ENCODE measurements at regions not wholly inside any gene's neighbourhood (a gene's known extent, or its start where the extent isn't known, plus 50 kb on each side); places are given as distances from the start of the nearest gene placed in this dataset.

GRCh38 chr14:29075761-29076160 lies 309.2 kb downstream of the FOXG1 start:
- DNase-seq (ENCODE audit: extremely low spot score, unreplicated experiment) = no peak
- Mint-ChIP-seq H3K4me3 (ENCODE audit: unreplicated experiment) (no peak overlapping the region), H3K9me3 (ENCODE audit: unreplicated experiment) (no peaks in the 10 kb centered on the region), H3K27me3 (ENCODE audit: unreplicated experiment) (no peaks in the 10 kb centered on the region), H3K4me1 (ENCODE audit: unreplicated experiment) (no peaks in the 10 kb centered on the region), H3K27ac (ENCODE audit: unreplicated experiment) (no peak overlapping the region), H3K36me3 (ENCODE audit: unreplicated experiment) (no peaks in the 10 kb centered on the region)
- no peak for TF ChIP-seq CTCF (IDR thresholded peaks at IDR 0.05)

GRCh38 chr14:29077916-29078315 lies 311.3 kb downstream of the FOXG1 start:
- no peak for TF ChIP-seq CTCF (IDR thresholded peaks at IDR 0.05)
- no peaks in the 10 kb centered on the region for H3K36me3 Mint-ChIP-seq (ENCODE audit: unreplicated experiment)
- no peaks in the 10 kb centered on the region for H3K27me3 Mint-ChIP-seq (ENCODE audit: unreplicated experiment)
- no peak for DNase-seq (ENCODE audit: extremely low spot score, unreplicated experiment)
- H3K27ac Mint-ChIP-seq (ENCODE audit: unreplicated experiment) = no peak overlapping the region
- H3K4me1 Mint-ChIP-seq (ENCODE audit: unreplicated experiment) = no peaks in the 10 kb centered on the region
- no peaks in the 10 kb centered on the region for H3K9me3 Mint-ChIP-seq (ENCODE audit: unreplicated experiment)
- H3K4me3 Mint-ChIP-seq (ENCODE audit: unreplicated experiment) = no peak overlapping the region

GRCh38 chr14:29078810-29079522 lies 312.4 kb downstream of the FOXG1 start:
- Mint-ChIP-seq H3K4me3 (ENCODE audit: unreplicated experiment) (no peak overlapping the region), H3K9me3 (ENCODE audit: unreplicated experiment) (no peaks in the 10 kb centered on the region)

GRCh38 chr14:29085546-29085945 lies 319.0 kb downstream of the FOXG1 start:
- Mint-ChIP-seq H3K9me3 (ENCODE audit: unreplicated experiment) (peaks cover 7% of the 10 kb centered on the region), H3K27me3 (ENCODE audit: unreplicated experiment) (no peaks in the 10 kb centered on the region), H3K27ac (ENCODE audit: unreplicated experiment) (no peak overlapping the region), H3K36me3 (ENCODE audit: unreplicated experiment) (no peaks in the 10 kb centered on the region), H3K4me3 (ENCODE audit: unreplicated experiment) (no peak overlapping the region), H3K4me1 (ENCODE audit: unreplicated experiment) (no peaks in the 10 kb centered on the region)
- no peak for TF ChIP-seq CTCF (IDR thresholded peaks at IDR 0.05)
- DNase-seq (ENCODE audit: extremely low spot score, unreplicated experiment) = no peak

More at GRCh38 chr14:29078810-29079522, 312.4 kb downstream of the FOXG1 start:
- no peak for DNase-seq (ENCODE audit: extremely low spot score, unreplicated experiment)
- no peaks in the 10 kb centered on the region for H3K4me1 Mint-ChIP-seq (ENCODE audit: unreplicated experiment)
- no peaks in the 10 kb centered on the region for H3K27me3 Mint-ChIP-seq (ENCODE audit: unreplicated experiment)
- no peaks in the 10 kb centered on the region for H3K36me3 Mint-ChIP-seq (ENCODE audit: unreplicated experiment)
- H3K27ac Mint-ChIP-seq (ENCODE audit: unreplicated experiment) = no peak overlapping the region
- TF ChIP-seq CTCF (IDR thresholded peaks at IDR 0.05) = no peak

GRCh38 chr14:29089849-29090248 lies 323.3 kb downstream of the FOXG1 start:
- DNase-seq (ENCODE audit: extremely low spot score, unreplicated experiment) = no peak
- H3K36me3 Mint-ChIP-seq (ENCODE audit: unreplicated experiment) = no peaks in the 10 kb centered on the region
- TF ChIP-seq CTCF (IDR thresholded peaks at IDR 0.05) = no peak

More at GRCh38 chr14:29089849-29090248, 323.3 kb downstream of the FOXG1 start:
- peaks cover 7% of the 10 kb centered on the region for H3K9me3 Mint-ChIP-seq (ENCODE audit: unreplicated experiment)
- no peak overlapping the region for H3K27ac Mint-ChIP-seq (ENCODE audit: unreplicated experiment)
- no peaks in the 10 kb centered on the region for H3K27me3 Mint-ChIP-seq (ENCODE audit: unreplicated experiment)
- no peaks in the 10 kb centered on the region for H3K4me1 Mint-ChIP-seq (ENCODE audit: unreplicated experiment)
- no peak overlapping the region for H3K4me3 Mint-ChIP-seq (ENCODE audit: unreplicated experiment)
